ENCODE measurements at regions not wholly inside any gene's neighbourhood (a gene's known extent, or its start where the extent isn't known, plus 50 kb on each side); places are given as distances from the start of the nearest gene placed in this dataset.

DNA sequence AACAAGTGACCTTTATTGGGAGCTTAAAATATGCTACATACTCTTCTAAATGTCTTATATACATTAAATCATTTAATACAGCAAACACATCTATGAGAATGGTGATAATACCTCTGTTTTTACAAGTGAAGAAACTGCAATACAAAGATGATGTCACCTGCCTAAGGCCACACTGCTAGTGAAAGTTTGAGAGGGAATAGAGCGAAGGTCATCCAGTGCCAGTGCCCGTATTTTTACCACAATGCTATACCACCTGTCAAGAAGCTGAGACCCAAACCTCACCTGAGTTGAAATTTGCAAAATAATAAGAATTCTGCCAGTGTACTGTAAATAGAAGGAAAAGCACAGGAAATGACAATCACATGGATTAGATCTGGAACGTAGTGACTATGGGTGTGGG is 200.4 kb upstream of the TMPRSS15 start:
- TF ChIP-seq, protein P1, sequence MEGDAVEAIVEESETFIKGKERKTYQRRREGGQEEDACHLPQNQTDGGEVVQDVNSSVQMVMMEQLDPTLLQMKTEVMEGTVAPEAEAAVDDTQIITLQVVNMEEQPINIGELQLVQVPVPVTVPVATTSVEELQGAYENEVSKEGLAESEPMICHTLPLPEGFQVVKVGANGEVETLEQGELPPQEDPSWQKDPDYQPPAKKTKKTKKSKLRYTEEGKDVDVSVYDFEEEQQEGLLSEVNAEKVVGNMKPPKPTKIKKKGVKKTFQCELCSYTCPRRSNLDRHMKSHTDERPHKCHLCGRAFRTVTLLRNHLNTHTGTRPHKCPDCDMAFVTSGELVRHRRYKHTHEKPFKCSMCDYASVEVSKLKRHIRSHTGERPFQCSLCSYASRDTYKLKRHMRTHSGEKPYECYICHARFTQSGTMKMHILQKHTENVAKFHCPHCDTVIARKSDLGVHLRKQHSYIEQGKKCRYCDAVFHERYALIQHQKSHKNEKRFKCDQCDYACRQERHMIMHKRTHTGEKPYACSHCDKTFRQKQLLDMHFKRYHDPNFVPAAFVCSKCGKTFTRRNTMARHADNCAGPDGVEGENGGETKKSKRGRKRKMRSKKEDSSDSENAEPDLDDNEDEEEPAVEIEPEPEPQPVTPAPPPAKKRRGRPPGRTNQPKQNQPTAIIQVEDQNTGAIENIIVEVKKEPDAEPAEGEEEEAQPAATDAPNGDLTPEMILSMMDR (conservative IDR thresholded peaks at IDR 0.05) = no peak
- no peak for TF ChIP-seq ZFX (IDR thresholded peaks at IDR 0.05)
